ENCODE measurements at regions not wholly inside any gene's neighbourhood (a gene's known extent, or its start where the extent isn't known, plus 50 kb on each side); places are given as distances from the start of the nearest gene placed in this dataset.

DNA sequence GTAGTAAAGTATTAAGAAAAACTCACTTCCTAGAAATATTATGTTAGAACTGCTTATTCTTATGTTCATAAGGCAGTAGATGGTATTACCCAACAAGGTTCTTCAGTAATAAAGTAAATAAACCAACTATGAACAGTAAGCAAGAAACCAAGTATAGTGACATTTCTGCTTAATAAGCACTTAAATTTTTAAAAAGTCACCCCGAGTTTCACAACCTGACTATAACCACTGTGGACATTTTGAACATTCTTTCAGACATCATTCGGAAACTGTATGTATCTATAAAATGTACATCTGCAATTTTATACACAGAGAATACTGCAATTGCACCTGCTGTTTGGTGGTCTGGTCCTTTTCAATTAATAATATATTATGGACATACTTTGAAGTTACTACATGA, 1073.6 kb downstream of the XPNPEP1 start:
- TF ChIP-seq, protein P1, sequence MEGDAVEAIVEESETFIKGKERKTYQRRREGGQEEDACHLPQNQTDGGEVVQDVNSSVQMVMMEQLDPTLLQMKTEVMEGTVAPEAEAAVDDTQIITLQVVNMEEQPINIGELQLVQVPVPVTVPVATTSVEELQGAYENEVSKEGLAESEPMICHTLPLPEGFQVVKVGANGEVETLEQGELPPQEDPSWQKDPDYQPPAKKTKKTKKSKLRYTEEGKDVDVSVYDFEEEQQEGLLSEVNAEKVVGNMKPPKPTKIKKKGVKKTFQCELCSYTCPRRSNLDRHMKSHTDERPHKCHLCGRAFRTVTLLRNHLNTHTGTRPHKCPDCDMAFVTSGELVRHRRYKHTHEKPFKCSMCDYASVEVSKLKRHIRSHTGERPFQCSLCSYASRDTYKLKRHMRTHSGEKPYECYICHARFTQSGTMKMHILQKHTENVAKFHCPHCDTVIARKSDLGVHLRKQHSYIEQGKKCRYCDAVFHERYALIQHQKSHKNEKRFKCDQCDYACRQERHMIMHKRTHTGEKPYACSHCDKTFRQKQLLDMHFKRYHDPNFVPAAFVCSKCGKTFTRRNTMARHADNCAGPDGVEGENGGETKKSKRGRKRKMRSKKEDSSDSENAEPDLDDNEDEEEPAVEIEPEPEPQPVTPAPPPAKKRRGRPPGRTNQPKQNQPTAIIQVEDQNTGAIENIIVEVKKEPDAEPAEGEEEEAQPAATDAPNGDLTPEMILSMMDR (conservative IDR thresholded peaks at IDR 0.05 in 1 of 2, IDR thresholded peaks at IDR 0.05 in 1 of 2; ENCODE audit: extremely low read depth in 1 of 2, insufficient read depth in 1 of 2, low read depth in 1 of 2, low read length in 2 of 2): no peak
- no peak for TF ChIP-seq EZH2 (IDR thresholded peaks at IDR 0.05; ENCODE audit: borderline replicate concordance, low read length)
